ENCODE measurements at regions not wholly inside any gene's neighbourhood (a gene's known extent, or its start where the extent isn't known, plus 50 kb on each side); places are given as distances from the start of the nearest gene placed in this dataset.

GRCh38 chr3:72324253-72324811, 523.9 kb downstream of the SHQ1 start:
- ATAC-seq (replicated peaks in 1 of 2) (no peak), DNase-seq (no peak)
- H3K9me3 Mint-ChIP-seq, result peaks cover 5 to 7% of the 10 kb centered on the region in 2 donors
- peaks cover 7% of the 10 kb centered on the region for H3K27me3 Mint-ChIP-seq (ENCODE audit: low read depth)
- no peak overlapping the region for H3K27ac Mint-ChIP-seq
- H3K4me3 Mint-ChIP-seq, result no peak overlapping the region
- peaks cover 1% of the 10 kb centered on the region for H3K4me1 Mint-ChIP-seq (ENCODE audit: low read depth)
- H3K36me3 Mint-ChIP-seq (ENCODE audit: insufficient read depth in 2 of 2), result no peaks in the 10 kb centered on the region

GRCh38 chr3:72323773-72324172, 524.5 kb downstream of the SHQ1 start:
- no peaks in the 10 kb centered on the region for H3K36me3 Mint-ChIP-seq (ENCODE audit: insufficient read depth in 2 of 2)
- H3K9me3 Mint-ChIP-seq, result peaks cover 5 to 7% of the 10 kb centered on the region in 2 donors
- DNase-seq (no peak), ATAC-seq (replicated peaks in 1 of 2) (no peak)
- no peaks in the 10 kb centered on the region for H3K4me1 Mint-ChIP-seq (ENCODE audit: low read depth)
- H3K27ac Mint-ChIP-seq, result no peak overlapping the region
- H3K4me3 Mint-ChIP-seq, result no peak overlapping the region
- H3K27me3 Mint-ChIP-seq (ENCODE audit: low read depth), result peaks cover 6% of the 10 kb centered on the region

GRCh38 chr3:72322264-72322976, 525.8 kb downstream of the SHQ1 start:
- Mint-ChIP-seq H3K27me3 (ENCODE audit: low read depth) (no peaks in the 10 kb centered on the region), H3K4me3 (no peak overlapping the region), H3K36me3 (ENCODE audit: insufficient read depth in 2 of 2) (no peaks in the 10 kb centered on the region), H3K4me1 (ENCODE audit: low read depth) (no peaks in the 10 kb centered on the region), H3K27ac (no peak overlapping the region), H3K9me3 (peaks cover 2 to 3% of the 10 kb centered on the region in 2 donors)
- DNase-seq (no peak), ATAC-seq (replicated peaks in 1 of 2) (no peak)

GRCh38 chr3:72320955-72321303, 527.3 kb downstream of the SHQ1 start:
- ATAC-seq (replicated peaks in 1 of 2), result no peak
- Mint-ChIP-seq H3K27ac (no peak overlapping the region), H3K9me3 (no peaks in the 10 kb centered on the region), H3K36me3 (ENCODE audit: insufficient read depth in 2 of 2) (no peaks in the 10 kb centered on the region), H3K27me3 (ENCODE audit: low read depth) (no peaks in the 10 kb centered on the region), H3K4me3 (no peak overlapping the region), H3K4me1 (ENCODE audit: low read depth) (no peaks in the 10 kb centered on the region)
- DNase-seq, result no peak

- no peak overlapping the region for H3K27ac Mint-ChIP-seq
- no peak for ATAC-seq (replicated peaks in 1 of 2)
- no peak for DNase-seq
- no peaks in the 10 kb centered on the region for H3K9me3 Mint-ChIP-seq
- no peaks in the 10 kb centered on the region for H3K36me3 Mint-ChIP-seq (ENCODE audit: insufficient read depth in 2 of 2)
- no peaks in the 10 kb centered on the region for H3K27me3 Mint-ChIP-seq (ENCODE audit: low read depth)
- no peak overlapping the region for H3K4me3 Mint-ChIP-seq
- H3K4me1 Mint-ChIP-seq (ENCODE audit: low read depth), result no peaks in the 10 kb centered on the region
Measured at GRCh38 chr3:72320095-72320954, 527.9 kb downstream of the SHQ1 start.

- H3K27ac Mint-ChIP-seq, result no peak overlapping the region
- ATAC-seq (replicated peaks in 1 of 2) (peak in 1 of 2 donors; percentile 26), DNase-seq (no peak)
- H3K4me3 Mint-ChIP-seq, result no peak overlapping the region
- no peaks in the 10 kb centered on the region for H3K36me3 Mint-ChIP-seq (ENCODE audit: insufficient read depth in 2 of 2)
- H3K4me1 Mint-ChIP-seq (ENCODE audit: low read depth), result no peaks in the 10 kb centered on the region
- H3K27me3 Mint-ChIP-seq (ENCODE audit: low read depth), result no peaks in the 10 kb centered on the region
- H3K9me3 Mint-ChIP-seq, result peaks cover 0 to 1% of the 10 kb centered on the region in 2 donors
Measured at GRCh38 chr3:72319194-72320094, 528.8 kb downstream of the SHQ1 start.

GRCh38 chr3:72318504-72319193, 529.6 kb downstream of the SHQ1 start:
- ATAC-seq (replicated peaks in 1 of 2) (no peak), DNase-seq (no peak)
- Mint-ChIP-seq H3K27ac (no peak overlapping the region), H3K4me3 (no peak overlapping the region), H3K36me3 (ENCODE audit: insufficient read depth in 2 of 2) (no peaks in the 10 kb centered on the region), H3K27me3 (ENCODE audit: low read depth) (no peaks in the 10 kb centered on the region), H3K4me1 (ENCODE audit: low read depth) (no peaks in the 10 kb centered on the region), H3K9me3 (peaks cover 0 to 2% of the 10 kb centered on the region in 2 donors)

- H3K27me3 Mint-ChIP-seq (ENCODE audit: low read depth), result no peaks in the 10 kb centered on the region
- H3K4me1 Mint-ChIP-seq (ENCODE audit: low read depth), result no peaks in the 10 kb centered on the region
- H3K4me3 Mint-ChIP-seq, result no peak overlapping the region
- DNase-seq, result no peak
- ATAC-seq (replicated peaks in 1 of 2), result no peak
- H3K9me3 Mint-ChIP-seq, result peaks cover 0 to 2% of the 10 kb centered on the region in 2 donors
- no peaks in the 10 kb centered on the region for H3K36me3 Mint-ChIP-seq (ENCODE audit: insufficient read depth in 2 of 2)
- no peak overlapping the region for H3K27ac Mint-ChIP-seq
Measured at GRCh38 chr3:72317491-72317890, 530.8 kb downstream of the SHQ1 start.

GRCh38 chr3:72316501-72317279, 531.6 kb downstream of the SHQ1 start:
- no peak overlapping the region for H3K27ac Mint-ChIP-seq
- no peaks in the 10 kb centered on the region for H3K36me3 Mint-ChIP-seq (ENCODE audit: insufficient read depth in 2 of 2)
- H3K4me3 Mint-ChIP-seq, result no peak overlapping the region
- ATAC-seq (replicated peaks in 1 of 2) (no peak), DNase-seq (no peak)
- H3K4me1 Mint-ChIP-seq (ENCODE audit: low read depth), result no peaks in the 10 kb centered on the region
- no peaks in the 10 kb centered on the region for H3K27me3 Mint-ChIP-seq (ENCODE audit: low read depth)
- H3K9me3 Mint-ChIP-seq, result peaks cover 0 to 2% of the 10 kb centered on the region in 2 donors

- ATAC-seq (replicated peaks in 1 of 2), result no peak
- DNase-seq, result no peak
- H3K4me1 Mint-ChIP-seq (ENCODE audit: low read depth), result peaks cover 15% of the 10 kb centered on the region
- H3K36me3 Mint-ChIP-seq (ENCODE audit: insufficient read depth in 2 of 2), result no peaks in the 10 kb centered on the region
- no peaks in the 10 kb centered on the region for H3K27me3 Mint-ChIP-seq (ENCODE audit: low read depth)
- peaks cover 0 to 2% of the 10 kb centered on the region in 2 donors for H3K9me3 Mint-ChIP-seq
- H3K27ac Mint-ChIP-seq, result no peak overlapping the region
- no peak overlapping the region for H3K4me3 Mint-ChIP-seq
Measured at GRCh38 chr3:72313308-72313707, 528.4 kb upstream of the PROK2 start.

- Mint-ChIP-seq H3K9me3 (peaks cover 0 to 2% of the 10 kb centered on the region in 2 donors), H3K27ac (no peak overlapping the region), H3K36me3 (ENCODE audit: insufficient read depth in 2 of 2) (no peaks in the 10 kb centered on the region), H3K27me3 (ENCODE audit: low read depth) (no peaks in the 10 kb centered on the region), H3K4me1 (ENCODE audit: low read depth) (peaks cover 15% of the 10 kb centered on the region), H3K4me3 (no peak overlapping the region)
- peak in 1 of 2 donors; percentile 9 for DNase-seq
- peak; percentile 48 to 57 for ATAC-seq (replicated peaks in 1 of 2)
Measured at GRCh38 chr3:72312339-72312738, 527.4 kb upstream of the PROK2 start.

GRCh38 chr3:72311425-72311824, 526.5 kb upstream of the PROK2 start:
- H3K4me3 Mint-ChIP-seq, result peak overlapping the region in 1 of 2 donors; percentile 4
- H3K4me1 Mint-ChIP-seq (ENCODE audit: low read depth), result peaks cover 15% of the 10 kb centered on the region
- H3K27me3 Mint-ChIP-seq (ENCODE audit: low read depth), result no peaks in the 10 kb centered on the region
- no peak overlapping the region for H3K27ac Mint-ChIP-seq
- DNase-seq (no peak), ATAC-seq (replicated peaks in 1 of 2) (no peak)
- no peaks in the 10 kb centered on the region for H3K36me3 Mint-ChIP-seq (ENCODE audit: insufficient read depth in 2 of 2)
- H3K9me3 Mint-ChIP-seq, result peaks cover 0 to 2% of the 10 kb centered on the region in 2 donors
